ENCODE measurements at regions not wholly inside any gene's neighbourhood (a gene's known extent, or its start where the extent isn't known, plus 50 kb on each side); places are given as distances from the start of the nearest gene placed in this dataset.

DNA sequence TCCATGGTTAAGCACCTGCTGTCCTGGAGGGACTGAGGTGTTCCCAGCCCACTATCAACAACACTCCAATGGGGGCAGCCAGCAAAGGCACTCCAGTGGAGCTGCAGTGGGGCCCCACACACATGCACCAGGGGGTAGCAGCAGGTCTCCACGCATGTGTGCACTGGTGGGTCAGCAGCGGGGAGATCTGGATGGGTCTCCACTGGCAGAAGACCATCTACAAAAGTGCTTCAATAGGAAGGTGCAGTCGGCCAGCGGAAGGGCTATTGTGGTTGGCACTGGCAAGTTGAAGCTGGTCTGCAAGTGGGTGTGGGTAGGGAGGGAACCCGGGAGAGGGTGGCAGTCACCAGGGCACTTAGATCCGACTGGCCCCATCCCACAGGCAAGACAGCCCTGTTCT lies 1355.4 kb downstream of the NSUN3 start:
- peaks cover 0 to 6% of the 10 kb centered on the region in 2 experiments for H3K9me3 ChIP-seq (ENCODE audit: control insufficient read depth in 1 of 2, insufficient read depth in 1 of 2, low read length in 2 of 2)
- H3K4me3 Mint-ChIP-seq, result no peak overlapping the region
- no peak overlapping the region for H3K27ac ChIP-seq (ENCODE audit: low read depth in 1 of 2, low read length in 2 of 2)
- no peaks in the 10 kb centered on the region for H3K36me3 Mint-ChIP-seq (ENCODE audit: low read depth)
- DNase-seq, result no peak
- H3K27me3 ChIP-seq (ENCODE audit: control insufficient read depth in 1 of 2, insufficient read depth in 2 of 2, low read length in 2 of 2), result no peaks in the 10 kb centered on the region
- H3K4me1 ChIP-seq (ENCODE audit: insufficient read depth, low read length), result no peaks in the 10 kb centered on the region
- H3K27ac Mint-ChIP-seq, result no peak overlapping the region
- H3K4me3 ChIP-seq (ENCODE audit: low read length), result no peak overlapping the region
- intact Hi-C loops (cut with DNase I, micrococcal nuclease), result no loop called here
- no peaks in the 10 kb centered on the region for H3K36me3 ChIP-seq (ENCODE audit: insufficient read depth, low read length)
- H3K4me1 Mint-ChIP-seq (ENCODE audit: low read depth), result no peaks in the 10 kb centered on the region
- H3K9me3 Mint-ChIP-seq, result peaks cover 5% of the 10 kb centered on the region
- no peaks in the 10 kb centered on the region for H3K27me3 Mint-ChIP-seq
- no peak for TF ChIP-seq CTCF (IDR thresholded peaks at IDR 0.05)
- ChIA-PET CTCF (no interaction called here), POLR2A (no interaction called here)
- ATAC-seq (ENCODE audit: poor library complexity), result no peak

- POLR2A ChIA-PET, result no interaction called here
- Mint-ChIP-seq H3K27me3 (no peaks in the 10 kb centered on the region), H3K9me3 (peaks cover 8% of the 10 kb centered on the region), H3K4me1 (ENCODE audit: low read depth) (no peaks in the 10 kb centered on the region), H3K36me3 (ENCODE audit: low read depth) (no peaks in the 10 kb centered on the region), H3K27ac (no peak overlapping the region), H3K4me3 (no peak overlapping the region)
- Histone ChIP-seq H3K4me3 (ENCODE audit: low read length) (no peak overlapping the region), H3K27ac (ENCODE audit: low read depth in 1 of 2, low read length in 2 of 2) (no peak overlapping the region), H3K9me3 (ENCODE audit: control insufficient read depth in 1 of 2, insufficient read depth in 1 of 2, low read length in 2 of 2) (no peaks in the 10 kb centered on the region), H3K27me3 (ENCODE audit: control insufficient read depth in 1 of 2, insufficient read depth in 2 of 2, low read length in 2 of 2) (no peaks in the 10 kb centered on the region), H3K36me3 (ENCODE audit: insufficient read depth, low read length) (no peaks in the 10 kb centered on the region), H3K4me1 (ENCODE audit: insufficient read depth, low read length) (no peaks in the 10 kb centered on the region)
- ATAC-seq (ENCODE audit: poor library complexity) (no peak), DNase-seq (no peak)
- CTCF ChIA-PET, result no interaction called here
- TF ChIP-seq CTCF (IDR thresholded peaks at IDR 0.05), result no peak
- intact Hi-C loops (cut with DNase I, micrococcal nuclease), result no loop called here
Measured at GRCh38 chr3:95424279-95424678, 1361.4 kb downstream of the NSUN3 start.

DNA sequence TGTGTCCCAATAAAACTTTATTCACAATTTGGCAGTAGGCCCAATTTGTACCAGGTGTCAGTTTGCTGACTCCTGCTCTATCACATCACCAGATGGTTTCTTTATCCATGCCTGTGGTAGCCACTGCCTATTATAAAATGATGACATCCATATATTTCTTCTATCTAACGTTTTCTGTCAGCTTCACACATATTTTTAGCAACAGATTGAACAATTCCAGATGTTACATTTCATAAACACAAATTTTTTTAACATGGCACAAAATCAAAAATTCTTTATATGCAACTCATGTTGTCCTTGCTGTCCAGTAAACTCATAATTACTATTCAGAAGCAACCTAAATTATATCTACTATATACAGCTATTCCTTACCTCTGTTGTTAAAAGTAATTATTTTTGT lies 1371.6 kb downstream of the NSUN3 start:
- Mint-ChIP-seq H3K27me3 (no peaks in the 10 kb centered on the region), H3K4me1 (ENCODE audit: low read depth) (no peaks in the 10 kb centered on the region)

More for the DNA sequence above, 1371.6 kb downstream of the NSUN3 start:
- Mint-ChIP-seq H3K27ac (no peak overlapping the region), H3K9me3 (peaks cover 4% of the 10 kb centered on the region), H3K4me3 (no peak overlapping the region), H3K36me3 (ENCODE audit: low read depth) (no peaks in the 10 kb centered on the region)
- no peaks in the 10 kb centered on the region for H3K27me3 ChIP-seq (ENCODE audit: control insufficient read depth in 1 of 2, insufficient read depth in 2 of 2, low read length in 2 of 2)
- H3K36me3 ChIP-seq (ENCODE audit: insufficient read depth, low read length), result no peaks in the 10 kb centered on the region
- no peak for TF ChIP-seq CTCF (IDR thresholded peaks at IDR 0.05)
- DNase-seq, result no peak
- no peak overlapping the region for H3K27ac ChIP-seq (ENCODE audit: low read depth in 1 of 2, low read length in 2 of 2)
- peaks cover 0 to 8% of the 10 kb centered on the region in 2 experiments for H3K9me3 ChIP-seq (ENCODE audit: control insufficient read depth in 1 of 2, insufficient read depth in 1 of 2, low read length in 2 of 2)
- H3K4me3 ChIP-seq (ENCODE audit: low read length), result no peak overlapping the region
- POLR2A ChIA-PET, result no interaction called here
- ATAC-seq (ENCODE audit: poor library complexity), result no peak
- CTCF ChIA-PET, result no interaction called here
- intact Hi-C loops (cut with DNase I, micrococcal nuclease), result no loop called here
- no peaks in the 10 kb centered on the region for H3K4me1 ChIP-seq (ENCODE audit: insufficient read depth, low read length)
